ENCODE measurements at regions not wholly inside any gene's neighbourhood (a gene's known extent, or its start where the extent isn't known, plus 50 kb on each side); places are given as distances from the start of the nearest gene placed in this dataset.

DNA sequence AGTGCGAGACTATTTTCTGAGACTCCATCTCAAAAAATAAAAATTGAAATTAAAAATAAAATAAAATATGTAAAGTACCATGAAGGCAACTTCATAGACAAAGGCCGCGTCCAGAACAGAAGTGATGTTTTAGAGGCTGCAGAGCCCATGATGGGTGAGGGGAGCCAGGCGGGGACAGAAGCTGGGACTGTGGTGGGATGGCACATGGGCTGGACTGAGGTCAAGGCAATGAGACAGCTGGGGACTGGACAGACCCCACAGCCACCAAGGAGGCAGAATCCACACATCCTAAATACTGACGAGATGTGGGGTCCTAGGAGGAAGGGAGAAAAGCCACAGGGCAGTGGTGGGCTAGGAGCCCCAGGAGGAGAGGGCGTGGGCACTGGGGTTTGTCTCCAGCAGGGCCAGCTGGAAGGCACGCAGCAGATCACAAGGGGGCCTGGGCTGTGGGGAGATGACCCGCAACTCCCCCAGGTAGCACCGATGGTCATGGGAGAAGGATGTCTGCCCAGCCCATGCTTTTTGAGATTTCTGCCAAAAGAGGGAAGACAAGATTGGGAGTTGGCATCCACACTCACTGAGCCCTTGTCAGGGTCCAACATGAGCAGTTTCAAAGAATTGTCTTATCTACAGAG lies 74.3 kb downstream of the KCNF1 start:
- DNase-seq: no peak

DNA sequence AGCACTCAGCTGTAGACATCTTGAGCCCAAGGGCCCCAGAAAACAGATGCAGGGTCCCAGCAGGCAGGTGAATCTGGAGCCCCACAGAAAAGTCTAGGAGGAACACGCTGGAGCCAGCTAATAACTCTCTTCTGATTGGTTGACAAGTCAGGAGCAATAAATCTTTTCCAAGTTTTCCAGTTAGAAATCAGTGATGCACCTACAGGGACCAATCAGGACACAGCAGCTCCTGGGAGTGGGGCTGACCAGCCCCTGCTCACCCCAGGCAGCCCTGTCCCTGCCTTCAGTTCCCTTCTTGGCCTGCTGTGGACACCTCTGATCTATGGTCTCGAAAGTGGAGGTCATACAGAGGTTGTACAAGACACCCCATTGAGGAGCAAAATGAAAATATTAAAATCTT lies 75.7 kb downstream of the KCNF1 start:
- no peak for DNase-seq

DNA sequence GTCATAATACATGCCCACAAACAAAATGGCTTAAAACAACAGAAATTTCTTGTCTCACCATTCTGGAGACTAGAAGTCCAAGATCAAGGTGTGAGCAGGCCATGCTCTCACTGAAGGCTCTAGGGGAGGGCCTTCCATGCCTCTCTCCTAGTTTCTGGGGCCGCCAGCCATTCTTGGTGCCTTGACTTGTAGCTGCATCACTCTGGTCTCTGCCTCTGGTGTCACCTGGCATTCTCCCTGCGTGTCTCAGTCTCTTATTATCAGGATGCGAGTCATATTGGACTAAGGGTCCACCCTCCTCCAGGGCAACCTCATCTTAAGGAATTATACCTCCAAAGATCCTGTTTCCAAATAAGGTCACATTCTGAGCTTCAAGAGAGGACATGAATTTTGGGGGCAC lies 76.1 kb downstream of the KCNF1 start:
- DNase-seq: no peak

DNA sequence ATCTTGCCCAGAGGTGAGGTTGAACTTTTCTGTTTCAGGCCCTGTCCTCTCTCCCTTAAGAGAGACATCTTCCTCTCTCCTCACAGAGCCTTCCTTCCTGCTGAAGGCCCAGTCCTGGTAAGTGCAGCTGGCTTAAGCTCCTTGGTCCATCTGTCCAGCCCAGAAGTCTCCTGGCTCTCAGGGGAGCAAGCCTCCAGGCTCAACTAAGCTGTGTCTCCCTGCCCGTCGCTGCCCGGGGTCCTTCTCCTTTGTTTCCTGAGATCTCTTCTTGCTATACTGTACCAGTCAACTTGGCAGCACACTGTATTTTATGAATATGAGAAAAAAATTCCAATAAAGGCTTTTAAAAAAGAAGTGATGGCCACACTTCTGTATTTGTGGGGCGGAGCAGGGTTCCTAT lies 77.4 kb downstream of the KCNF1 start:
- no peak for DNase-seq

DNA sequence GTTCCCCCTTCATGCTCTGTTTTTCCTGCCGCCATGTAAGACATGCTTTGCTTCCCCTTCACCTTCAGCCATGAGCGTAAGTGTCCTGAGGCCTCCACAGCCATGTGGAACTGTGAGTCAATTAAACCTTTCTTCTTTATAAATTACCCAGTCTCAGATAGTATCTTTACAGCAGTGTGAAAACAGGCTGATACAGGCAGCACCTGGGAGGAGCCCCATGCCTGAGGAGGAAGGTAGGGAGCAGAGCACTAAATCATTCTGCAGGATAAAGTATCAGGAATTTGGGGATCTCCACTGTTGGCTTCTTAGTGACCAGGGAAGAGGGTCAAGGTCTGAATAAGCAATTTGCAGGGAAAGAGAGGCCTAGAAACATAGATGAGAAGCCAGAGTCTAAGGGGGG lies 78.0 kb downstream of the KCNF1 start:
- no peak for DNase-seq

DNA sequence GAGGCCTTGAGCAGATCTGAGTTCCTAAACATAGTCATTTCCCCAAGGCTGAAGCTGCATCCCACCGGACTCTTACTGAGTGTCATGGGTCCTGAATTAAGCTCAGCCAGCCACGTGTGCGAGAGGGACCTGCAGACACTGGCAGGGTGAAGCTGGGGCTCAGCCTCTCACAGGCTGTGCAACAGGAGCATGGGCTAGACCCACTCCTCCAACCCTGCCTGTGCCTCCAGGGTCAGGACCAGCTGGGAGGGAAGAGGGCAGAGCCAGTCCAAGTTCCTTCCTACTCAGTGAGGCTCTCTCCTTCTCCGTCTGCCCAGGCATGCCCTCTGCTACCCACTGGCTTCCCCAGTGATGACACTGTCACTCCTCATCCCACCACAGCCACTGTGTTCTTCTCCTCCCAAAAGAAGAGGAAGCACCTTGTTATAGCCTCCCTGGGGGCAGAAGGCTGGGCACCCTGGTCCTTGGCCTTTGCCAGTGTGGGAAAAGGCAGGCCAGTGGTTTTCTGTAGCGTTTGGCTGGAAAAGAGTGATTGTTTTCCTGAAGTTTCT lies 78.9 kb downstream of the KCNF1 start:
- DNase-seq: no peak

DNA sequence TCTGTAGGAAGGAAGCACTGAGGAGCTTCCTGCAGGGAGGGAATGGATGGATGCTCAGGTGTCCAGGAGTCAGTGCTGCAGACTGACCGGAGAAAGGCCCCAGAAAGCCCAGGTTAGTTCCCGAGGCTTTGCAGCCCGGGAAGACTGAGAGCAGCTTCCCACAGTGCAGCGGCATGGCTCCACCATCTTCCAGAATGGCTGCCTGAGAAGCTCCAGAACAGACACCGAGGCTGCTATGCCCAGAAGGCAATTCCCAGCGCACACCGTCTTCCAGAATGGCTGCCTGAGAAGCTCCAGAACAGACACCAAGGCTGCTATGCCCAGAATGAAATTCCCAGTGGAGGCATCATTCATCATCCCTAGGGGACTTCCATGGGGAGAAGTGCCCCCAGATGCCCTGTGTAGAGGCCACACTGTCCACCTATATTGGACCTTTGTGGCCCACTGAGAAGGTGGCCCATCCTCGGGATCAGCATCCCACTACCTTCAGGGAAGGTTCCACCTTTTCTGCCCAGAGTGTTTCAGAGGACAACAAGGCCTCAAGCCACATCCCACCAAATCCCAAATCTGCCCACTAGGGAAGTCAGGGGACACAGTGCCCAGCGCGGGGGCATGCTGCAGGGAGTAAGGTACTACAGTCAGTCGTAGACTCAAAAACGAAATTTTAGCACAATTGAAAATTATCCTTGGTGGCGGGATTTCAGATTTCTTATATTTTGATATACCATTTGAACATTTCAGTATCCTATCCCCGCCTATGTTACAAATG lies 80.5 kb downstream of the KCNF1 start:
- no peak for DNase-seq

DNA sequence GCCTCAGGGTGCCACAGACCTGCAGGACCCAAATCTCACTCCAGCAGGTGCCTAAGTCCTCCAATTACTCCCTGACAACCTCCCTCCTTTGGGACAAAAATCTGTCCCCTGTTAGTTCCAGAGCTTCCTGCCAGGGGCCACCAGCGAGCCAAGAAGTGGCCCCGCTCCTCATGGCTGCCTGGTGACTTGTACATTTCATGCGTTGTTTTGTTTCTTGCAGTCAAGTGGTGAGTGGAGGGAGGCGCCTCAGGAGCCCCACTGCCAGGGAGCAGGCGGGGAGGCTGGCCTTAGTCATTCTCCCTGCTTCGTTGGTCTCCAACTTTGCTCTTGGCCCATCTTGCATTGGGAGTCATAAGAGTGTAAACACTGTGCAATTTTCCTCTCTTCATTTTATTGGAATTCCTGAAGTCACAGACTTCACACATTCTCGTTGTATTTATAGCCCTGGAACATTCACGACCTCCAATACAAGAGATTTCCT lies 81.3 kb downstream of the KCNF1 start:
- DNase-seq: no peak

DNA sequence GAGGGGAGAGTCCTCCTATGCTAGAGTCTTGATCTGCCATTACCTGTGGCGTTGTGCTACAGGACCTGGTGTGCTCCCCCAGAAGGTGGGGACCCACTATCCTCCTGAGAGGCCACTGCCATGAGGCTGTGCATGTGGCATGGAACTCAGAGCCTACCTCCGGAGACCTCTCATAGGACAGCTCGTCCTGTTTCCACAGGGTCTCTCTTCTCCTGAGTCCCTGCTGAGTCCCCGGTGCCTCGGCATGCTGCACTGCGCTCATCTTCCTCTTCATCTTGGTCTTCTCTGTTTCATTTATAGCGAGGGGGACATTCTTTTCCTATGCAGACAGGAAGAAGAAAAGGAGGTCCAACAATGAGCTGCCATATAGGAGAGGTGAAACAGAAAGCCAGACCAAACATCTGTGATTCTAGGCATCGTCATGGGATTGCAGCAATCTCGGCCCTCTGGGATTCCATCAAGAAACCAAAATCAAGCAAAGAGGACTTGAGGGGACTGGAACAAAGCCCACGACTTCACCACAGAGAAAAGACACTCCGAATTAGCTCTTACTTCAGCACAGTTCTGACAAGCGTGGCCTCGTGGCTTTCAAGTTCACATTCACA lies 83.7 kb downstream of the KCNF1 start:
- DNase-seq: no peak

DNA sequence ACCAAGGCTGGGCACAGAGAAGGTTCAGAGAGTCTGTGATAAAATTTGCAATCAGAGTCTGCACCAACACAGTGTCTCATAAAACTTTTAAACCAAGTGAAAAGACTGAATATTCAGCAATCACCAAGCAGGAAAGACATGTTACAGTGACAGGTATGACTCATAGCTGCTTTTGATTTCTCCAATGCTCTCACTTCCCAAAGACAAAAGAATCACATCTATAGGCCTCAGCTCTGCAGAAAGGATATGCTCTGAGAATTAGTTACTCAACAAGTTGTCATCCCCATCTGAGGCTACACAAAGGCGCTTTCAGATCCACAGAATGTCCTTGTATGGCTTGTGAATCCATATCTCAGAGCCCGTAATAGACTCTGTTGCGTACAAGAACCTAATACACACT lies 92.5 kb downstream of the KCNF1 start:
- DNase-seq: no peak

DNA sequence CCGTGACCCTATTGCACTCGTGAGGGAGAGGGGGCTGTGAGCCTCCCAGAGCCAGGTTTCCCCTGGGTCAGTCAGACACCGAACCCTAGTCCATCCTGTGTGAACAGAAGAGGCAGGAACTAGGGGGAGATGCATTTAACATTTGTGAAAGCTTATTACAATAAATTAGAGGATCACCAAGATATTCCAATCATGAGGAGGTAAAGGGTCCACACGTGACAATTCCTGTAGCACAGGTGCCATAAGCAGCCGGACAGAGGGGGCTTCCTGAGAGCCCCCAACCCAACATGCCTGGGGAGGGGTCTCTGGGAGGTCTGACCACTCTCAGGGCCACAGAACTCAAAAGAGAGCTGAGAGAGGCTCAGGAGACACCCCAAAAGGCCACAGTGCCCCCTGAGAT lies 93.3 kb downstream of the KCNF1 start:
- no peak for DNase-seq

DNA sequence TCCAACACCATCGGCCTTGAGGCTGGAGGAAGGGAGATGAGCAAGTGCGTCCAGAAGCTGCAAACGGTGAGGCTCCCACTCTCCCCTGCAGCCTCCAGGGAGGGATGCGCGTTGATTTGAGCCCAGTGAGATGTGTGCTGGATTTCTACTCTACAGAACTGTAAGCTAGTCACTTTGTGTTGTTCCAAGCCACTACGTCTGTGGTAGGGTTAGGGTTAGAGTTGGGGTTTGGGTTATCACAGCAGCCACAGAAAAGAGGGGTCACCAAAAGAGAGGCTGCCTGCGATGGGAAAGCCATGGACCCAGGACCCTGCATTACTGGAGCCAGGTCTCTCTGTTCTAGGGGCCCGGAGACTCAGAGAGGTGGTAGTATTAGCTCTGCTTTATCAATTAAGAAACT lies 94.5 kb downstream of the KCNF1 start:
- DNase-seq: no peak

DNA sequence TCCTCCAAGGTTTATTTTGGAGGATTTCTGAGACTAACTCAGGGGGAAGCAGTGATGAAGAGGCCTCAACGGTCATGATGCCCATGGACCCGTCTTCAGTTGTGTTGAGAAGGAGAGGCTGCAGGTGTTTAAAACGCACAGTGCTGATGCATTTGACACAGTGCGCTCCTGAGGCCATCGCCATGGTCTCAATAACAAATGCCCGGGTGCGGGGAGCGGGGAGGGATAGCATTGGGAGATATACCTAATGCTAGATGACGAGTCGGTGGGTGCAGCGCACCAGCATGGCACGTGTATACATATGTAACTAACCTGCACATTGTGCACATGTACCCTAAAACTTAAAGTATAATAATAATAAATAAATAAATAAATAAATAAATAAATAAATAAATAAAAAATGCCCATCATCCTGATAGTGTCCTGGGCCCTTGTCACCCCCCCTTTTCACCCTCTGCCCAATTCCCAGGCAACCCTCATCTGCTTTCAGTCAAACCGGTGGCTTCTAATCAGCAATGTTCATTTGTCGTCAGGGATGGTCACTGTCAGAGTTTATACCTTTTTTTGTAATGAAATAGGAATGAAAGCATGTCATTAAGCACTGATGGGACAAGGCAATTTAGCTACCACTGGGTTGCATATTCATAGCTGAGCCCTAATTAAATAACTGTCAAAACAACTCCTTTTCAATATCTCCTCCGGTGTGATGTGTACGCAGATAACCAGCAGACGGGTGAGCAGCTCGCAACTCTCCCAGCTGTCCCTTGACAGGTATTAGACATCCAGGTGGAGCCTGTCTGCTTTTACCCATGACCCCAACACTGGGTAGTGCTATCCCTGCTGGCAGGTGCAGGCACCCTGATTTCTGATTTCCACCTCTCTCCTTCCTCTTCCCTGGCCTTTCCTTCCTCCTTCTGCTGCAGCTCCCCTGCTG lies 95.9 kb downstream of the KCNF1 start:
- DNase-seq: no peak

DNA sequence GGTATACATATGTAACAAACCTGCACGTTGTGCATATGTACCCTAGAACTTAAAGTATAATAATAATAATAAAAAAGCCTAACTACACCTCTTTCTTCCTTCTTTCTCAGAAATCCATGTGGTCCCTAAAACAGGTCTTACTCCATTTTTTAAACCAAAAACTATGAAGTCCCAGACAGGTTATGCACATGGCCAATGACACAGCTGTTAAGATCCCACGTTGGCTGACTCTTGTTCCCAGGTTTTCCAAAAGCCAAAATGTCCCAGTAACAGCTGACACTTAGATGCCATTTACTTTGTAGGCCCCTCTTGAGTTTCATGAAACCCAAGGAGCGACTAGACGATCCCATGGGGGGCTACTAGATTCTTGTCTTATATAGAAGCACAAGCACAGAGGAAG lies 97.0 kb downstream of the KCNF1 start:
- DNase-seq: no peak

DNA sequence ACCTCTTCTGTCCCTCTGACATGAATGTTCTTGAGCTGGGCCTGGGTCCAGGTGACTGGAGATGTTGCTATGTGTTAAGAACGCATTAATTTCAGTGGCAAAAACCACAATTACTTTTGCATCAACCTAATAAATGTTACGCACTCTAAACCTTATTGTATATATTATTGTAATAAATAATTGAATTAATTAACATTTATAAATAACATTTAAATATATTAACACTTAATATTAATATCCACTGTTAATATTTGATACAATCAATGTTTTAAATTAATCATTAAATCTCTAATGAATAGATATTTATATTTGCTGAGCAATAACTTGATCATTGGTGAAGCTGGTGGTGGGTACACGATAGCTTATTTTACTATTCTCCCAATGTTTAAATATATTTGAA lies 97.4 kb downstream of the KCNF1 start:
- no peak for DNase-seq

DNA sequence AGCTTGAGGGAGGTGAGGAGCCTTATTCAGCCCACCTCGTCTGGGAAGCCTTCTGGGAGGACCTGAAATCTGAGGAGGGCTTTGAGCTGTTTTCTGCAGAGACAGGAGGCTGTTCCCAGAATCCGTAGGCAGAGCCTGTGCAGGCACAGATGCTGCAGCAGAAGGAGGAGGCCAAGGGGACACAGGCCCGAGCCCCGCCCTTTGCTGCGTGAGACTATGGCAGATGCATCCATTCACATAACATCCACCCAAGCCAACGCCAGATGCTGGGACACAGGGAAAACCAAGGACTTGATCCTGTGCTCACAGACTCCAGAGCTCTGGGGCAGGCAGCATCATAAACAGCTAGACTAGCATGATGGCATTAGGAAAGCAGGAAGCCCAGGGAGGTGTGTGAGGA lies 98.2 kb downstream of the KCNF1 start:
- no peak for DNase-seq

DNA sequence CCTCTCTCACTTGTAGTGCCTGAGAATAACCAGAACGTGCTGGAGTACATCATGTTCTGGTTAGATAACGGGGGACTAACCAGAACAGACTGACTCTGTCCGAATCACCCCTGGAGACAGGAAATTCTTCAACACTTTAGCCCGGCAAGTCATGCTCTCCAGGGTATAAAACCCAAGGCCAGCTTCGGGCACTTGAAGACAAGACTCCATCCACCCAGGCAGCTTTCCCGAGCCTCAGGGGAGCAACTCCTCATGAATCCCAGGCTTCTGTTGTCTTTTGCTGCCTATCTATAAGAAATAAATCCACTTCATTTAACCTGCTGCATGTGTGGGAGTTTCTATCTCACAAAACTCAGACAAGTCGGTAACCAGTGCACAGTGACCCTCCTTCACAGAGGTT lies 99.6 kb downstream of the KCNF1 start:
- DNase-seq: no peak

DNA sequence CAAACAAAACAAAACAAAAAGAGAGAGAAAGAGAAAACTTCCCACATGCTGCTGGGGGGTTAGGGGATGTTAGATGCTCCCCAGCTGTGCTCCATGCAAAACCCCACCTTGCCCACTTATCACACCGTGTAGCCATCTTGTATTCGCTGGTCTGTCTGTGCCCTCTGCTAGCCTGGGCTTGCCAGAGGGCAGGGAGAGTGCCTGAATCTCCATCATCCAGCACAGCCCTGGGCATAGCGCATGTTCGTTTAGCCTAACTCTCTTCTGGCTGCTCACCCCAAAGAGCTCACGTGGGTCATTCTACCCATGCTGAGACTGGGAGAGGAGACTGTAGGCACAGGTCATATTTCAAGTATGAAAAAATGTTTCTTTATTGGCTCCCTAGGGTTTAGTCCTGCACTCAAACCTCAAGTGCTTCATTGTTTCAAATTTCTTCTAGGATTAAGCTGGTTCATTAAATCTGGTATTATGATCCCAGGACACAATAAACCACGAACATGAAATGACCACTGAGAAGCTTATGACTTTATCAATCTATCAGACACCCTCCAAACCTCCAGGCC lies 100.5 kb downstream of the KCNF1 start:
- no peak for DNase-seq

DNA sequence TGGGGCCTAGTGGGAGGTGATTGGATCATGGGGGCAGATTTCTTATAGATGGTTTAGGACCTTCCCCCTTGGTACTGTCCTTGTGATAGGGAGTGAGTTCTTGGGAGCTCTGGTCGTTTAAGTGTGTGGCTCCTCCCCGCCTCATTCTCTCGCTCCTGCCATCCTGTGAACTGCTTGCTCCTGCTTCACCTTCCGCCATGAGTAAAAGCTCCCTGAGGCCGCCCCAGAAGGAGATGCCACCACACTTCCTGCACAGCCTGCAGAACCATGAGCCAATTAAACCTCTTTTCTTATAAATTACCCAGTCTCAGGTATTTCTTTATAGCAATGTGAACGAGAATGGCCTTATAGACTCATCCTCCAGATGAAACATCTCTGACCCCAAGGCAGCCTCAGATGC lies 101.5 kb downstream of the KCNF1 start:
- DNase-seq: no peak

DNA sequence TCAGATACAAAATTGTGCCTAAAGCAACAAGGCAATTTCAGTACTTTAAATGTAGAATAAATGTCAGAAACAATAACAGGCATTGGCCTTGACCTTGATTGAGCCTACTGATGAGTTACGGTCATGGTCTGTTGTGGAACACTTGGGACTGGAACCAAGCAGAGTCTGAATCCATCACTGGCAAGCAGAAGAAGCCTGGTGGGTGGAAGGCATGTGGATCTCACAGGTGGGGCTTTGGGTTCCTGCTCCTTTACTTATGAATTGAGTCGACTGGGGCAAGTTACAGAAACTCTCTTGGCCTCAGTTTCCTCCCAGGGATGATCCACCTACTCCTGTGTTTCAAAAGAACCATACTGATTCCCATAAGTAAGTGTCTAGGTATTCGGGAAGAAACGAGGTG lies 102.3 kb downstream of the KCNF1 start:
- no peak for DNase-seq

DNA sequence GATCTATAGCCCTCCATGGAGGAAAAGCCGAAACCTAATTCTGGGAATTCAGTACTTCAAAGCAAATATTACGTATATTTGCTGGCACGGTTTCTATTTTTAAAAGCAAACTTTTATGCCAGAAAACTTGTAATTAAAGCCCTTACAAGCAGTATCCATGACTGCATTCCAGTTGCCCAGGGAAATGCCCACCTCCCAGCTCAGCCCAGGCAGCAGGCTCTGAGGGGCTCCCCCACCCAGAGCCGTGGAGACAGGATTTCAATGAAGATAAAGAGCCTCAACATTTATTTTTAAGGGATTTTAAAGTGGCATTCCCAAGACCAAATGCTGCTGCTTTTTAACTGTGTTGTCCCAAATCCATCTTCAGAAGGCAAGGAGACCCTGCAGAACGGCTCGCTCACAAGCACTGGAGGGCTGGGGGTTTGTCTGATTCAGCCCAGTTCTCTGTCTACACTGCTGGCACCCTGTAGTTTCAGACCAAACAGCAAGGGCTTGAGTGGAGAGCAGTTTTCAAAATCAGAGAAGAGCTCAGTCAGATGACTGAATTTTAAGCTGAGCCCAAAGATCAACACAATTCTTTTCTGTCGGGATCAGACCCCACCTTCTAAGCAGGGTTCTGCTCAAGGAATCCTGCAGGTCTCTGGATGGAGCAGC lies 105.1 kb downstream of the KCNF1 start:
- no peak for DNase-seq

DNA sequence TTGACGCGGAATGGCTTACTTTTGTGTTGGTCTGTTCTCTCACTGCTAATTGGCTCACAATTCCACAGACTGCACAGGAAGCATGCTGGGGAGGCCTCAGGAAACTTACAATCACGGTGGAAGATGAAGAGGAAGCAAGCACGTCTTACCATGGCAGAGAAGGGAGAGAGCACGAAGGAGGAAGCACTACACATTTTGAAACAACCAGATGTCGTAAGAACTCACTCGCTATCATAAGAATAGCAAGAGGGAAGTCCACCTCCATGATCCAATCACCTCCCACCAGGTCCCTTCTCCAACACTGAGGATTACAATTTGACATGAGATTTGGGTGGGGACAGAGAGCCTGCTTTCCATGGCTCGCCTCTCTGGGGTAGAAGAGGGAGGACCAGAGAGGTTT lies 106.2 kb downstream of the KCNF1 start:
- no peak for DNase-seq

Measured in stimulated activated naive CD4-positive, alpha-beta T cell treated with Interleukin-2 at 50 U/mL for 16 hours (primary cell).